Testis (tissue), 2 donors: ENCODE measurements at regions not wholly inside any gene's neighbourhood (a gene's known extent, or its start where the extent isn't known, plus 50 kb on each side); places are given as distances from the start of the nearest gene placed in this dataset.

Source experiments
- DNase-seq: peaks from one replicate; pipeline ENCODE4 v3.0.0-alpha.2; 2019
- H3K27ac ChIP-seq, 2 donors: fragments of 200-600 bp; sonication (generic); one replicate each; pipeline ENCODE4 v1.5.1; 2019
- H3K27me3 ChIP-seq: fragments of 200-600 bp; sonication (generic); one replicate; pipeline ENCODE4 v1.5.1; 2019
- H3K36me3 ChIP-seq: fragments of 200-600 bp; sonication (generic); one replicate; pipeline ENCODE4 v1.5.1; 2017; ENCODE audit warnings: low read depth; ENCODE audit errors: missing control alignments
- H3K4me1 ChIP-seq: fragments of 200-600 bp; sonication (generic); one replicate; pipeline ENCODE4 v1.5.1; 2019
- H3K4me3 ChIP-seq, 2 donors: fragments of 200-600 bp; sonication (generic); one replicate each; pipeline ENCODE4 v1.5.1; 2017 to 2019
- H3K9me3 ChIP-seq: fragments of 200-600 bp; sonication (generic); one replicate; pipeline ENCODE4 v1.5.1; 2017
- CTCF ChIP-seq, 3 experiments: fragments of 450-650 bp in 2 of 3; fragments of 200-600 bp in 1 of 3; sonication (generic) in 1 of 3; IDR thresholded peaks; one replicate each; pipeline ENCODE4 v1.5.1; 2016 to 2019; ENCODE audit warnings: antibody characterized with exemption in 3 of 3, mild to moderate bottlenecking in 2 of 3, moderate library complexity in 1 of 3
- POLR2A ChIP-seq: fragments of 450-650 bp; IDR thresholded peaks from one replicate; pipeline ENCODE4 v1.6.1; 2017; ENCODE audit warnings: antibody characterized with exemption, mild to moderate bottlenecking, moderate library complexity
- WGBS, 2 donors: methylation state at CpG; one replicate each; pipeline ENCODE4 v1.1.5; 2018; 5-methylcytosine and 5-hydroxymethylcytosine counted together
- intact Hi-C: fragments of 100-400 bp; cut with DNase I; formaldehyde crosslinking; loops from one replicate; pipeline ENCODE4 v1.15.1; 2023; ENCODE audit warnings: low total_unique reads

GRCh38 chr12:25337916-25338315, 87.2 kb upstream of the KRAS start:
- no peaks in the 10 kb centered on the region for H3K9me3 ChIP-seq
- WGBS, 2 donors: 92 to 97% methylated on average over 3 of the region's 3 CpGs
- no peak overlapping the region for H3K27ac ChIP-seq
- no peak overlapping the region for H3K4me3 ChIP-seq
- intact Hi-C loops: no loop called here
- TF ChIP-seq POLR2A (no peak), CTCF (IDR thresholded peaks at IDR 0.05) (no peak)
- DNase-seq: no peak
- H3K4me1 ChIP-seq: no peaks in the 10 kb centered on the region
- no peaks in the 10 kb centered on the region for H3K36me3 ChIP-seq
- H3K27me3 ChIP-seq: no peaks in the 10 kb centered on the region

GRCh38 chr12:25332143-25332542, 81.4 kb upstream of the KRAS start:
- Histone ChIP-seq H3K27me3 (no peaks in the 10 kb centered on the region), H3K4me3 (no peak overlapping the region), H3K36me3 (no peaks in the 10 kb centered on the region), H3K27ac (no peak overlapping the region), H3K9me3 (no peaks in the 10 kb centered on the region), H3K4me1 (peaks cover 5% of the 10 kb centered on the region)
- WGBS, 2 donors: 48 to 67% methylated on average over 3 of the region's 3 CpGs
- DNase-seq: no peak
- TF ChIP-seq POLR2A (no peak), CTCF (IDR thresholded peaks at IDR 0.05) (no peak)
- intact Hi-C loops: no loop called here

- H3K4me3 ChIP-seq: no peak overlapping the region
- intact Hi-C loops: no loop called here
- TF ChIP-seq POLR2A (no peak), CTCF (IDR thresholded peaks at IDR 0.05) (no peak)
- H3K27me3 ChIP-seq: no peaks in the 10 kb centered on the region
- H3K4me1 ChIP-seq: peaks cover 21% of the 10 kb centered on the region
- no peaks in the 10 kb centered on the region for H3K36me3 ChIP-seq
- H3K27ac ChIP-seq: no peak overlapping the region
- 64 to 70% methylated on average over 5 of the region's 5 CpGs for WGBS, 2 donors
- H3K9me3 ChIP-seq: no peaks in the 10 kb centered on the region
- no peak for DNase-seq
These were observed 77.5 kb upstream of the KRAS start for GRCh38 chr12:25328072-25328712.

- H3K27me3 ChIP-seq: no peaks in the 10 kb centered on the region
- TF ChIP-seq CTCF (IDR thresholded peaks at IDR 0.05) (no peak), POLR2A (no peak)
- intact Hi-C loops: no loop called here
- no peak overlapping the region for H3K27ac ChIP-seq
- DNase-seq: no peak
- H3K9me3 ChIP-seq: no peaks in the 10 kb centered on the region
- H3K36me3 ChIP-seq: no peaks in the 10 kb centered on the region
- 55 to 64% methylated on average over 4 of the region's 4 CpGs for WGBS, 2 donors
- no peak overlapping the region for H3K4me3 ChIP-seq
- H3K4me1 ChIP-seq: peaks cover 24% of the 10 kb centered on the region
These were observed 76.6 kb upstream of the KRAS start for GRCh38 chr12:25327321-25327720.

GRCh38 chr12:25326326-25326725, 75.6 kb upstream of the KRAS start:
- H3K9me3 ChIP-seq: no peaks in the 10 kb centered on the region
- no peak overlapping the region for H3K27ac ChIP-seq
- 95 to 96% methylated on average over 2 of the region's 2 CpGs for WGBS, 2 donors
- intact Hi-C loops: no loop called here
- peaks cover 22% of the 10 kb centered on the region for H3K4me1 ChIP-seq
- no peak for DNase-seq
- no peaks in the 10 kb centered on the region for H3K27me3 ChIP-seq
- no peak overlapping the region for H3K4me3 ChIP-seq
- TF ChIP-seq POLR2A: no peak
- H3K36me3 ChIP-seq: no peaks in the 10 kb centered on the region
